ENCODE measurements at regions not wholly inside any gene's neighbourhood (a gene's known extent, or its start where the extent isn't known, plus 50 kb on each side); places are given as distances from the start of the nearest gene placed in this dataset.
"Not testable (repeated sequence)": the region's sequence is repeated elsewhere in the genome, so short reads cannot be mapped to it uniquely, and the experiment has no call there.

DNA sequence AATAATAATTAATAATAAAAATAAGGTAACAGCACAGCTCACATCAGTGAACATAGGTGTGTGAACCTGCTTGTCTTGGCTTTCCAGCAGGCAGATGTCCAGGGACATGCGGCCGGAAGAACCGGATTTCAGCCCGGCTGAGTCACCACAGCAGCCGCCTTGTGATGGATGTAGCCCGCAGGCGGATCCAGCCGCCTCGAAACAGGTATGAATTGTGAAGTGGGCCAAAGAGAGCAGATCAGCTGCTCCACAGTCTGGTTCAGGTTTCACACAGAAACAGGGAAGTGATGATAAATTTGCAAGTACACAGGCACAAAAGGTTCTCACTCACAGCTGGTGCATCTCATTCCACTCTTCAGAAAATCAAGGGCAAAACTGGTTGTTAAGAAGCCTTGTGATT, 55.1 kb downstream of the ID4 start:
- H3K4me3 ChIP-seq (ENCODE audit: low read depth, low read length): no peak overlapping the region
- TF ChIP-seq, protein P1, sequence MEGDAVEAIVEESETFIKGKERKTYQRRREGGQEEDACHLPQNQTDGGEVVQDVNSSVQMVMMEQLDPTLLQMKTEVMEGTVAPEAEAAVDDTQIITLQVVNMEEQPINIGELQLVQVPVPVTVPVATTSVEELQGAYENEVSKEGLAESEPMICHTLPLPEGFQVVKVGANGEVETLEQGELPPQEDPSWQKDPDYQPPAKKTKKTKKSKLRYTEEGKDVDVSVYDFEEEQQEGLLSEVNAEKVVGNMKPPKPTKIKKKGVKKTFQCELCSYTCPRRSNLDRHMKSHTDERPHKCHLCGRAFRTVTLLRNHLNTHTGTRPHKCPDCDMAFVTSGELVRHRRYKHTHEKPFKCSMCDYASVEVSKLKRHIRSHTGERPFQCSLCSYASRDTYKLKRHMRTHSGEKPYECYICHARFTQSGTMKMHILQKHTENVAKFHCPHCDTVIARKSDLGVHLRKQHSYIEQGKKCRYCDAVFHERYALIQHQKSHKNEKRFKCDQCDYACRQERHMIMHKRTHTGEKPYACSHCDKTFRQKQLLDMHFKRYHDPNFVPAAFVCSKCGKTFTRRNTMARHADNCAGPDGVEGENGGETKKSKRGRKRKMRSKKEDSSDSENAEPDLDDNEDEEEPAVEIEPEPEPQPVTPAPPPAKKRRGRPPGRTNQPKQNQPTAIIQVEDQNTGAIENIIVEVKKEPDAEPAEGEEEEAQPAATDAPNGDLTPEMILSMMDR (IDR thresholded peaks at IDR 0.05; ENCODE audit: borderline replicate concordance, insufficient read depth, low read depth, low read length): no peak

DNA sequence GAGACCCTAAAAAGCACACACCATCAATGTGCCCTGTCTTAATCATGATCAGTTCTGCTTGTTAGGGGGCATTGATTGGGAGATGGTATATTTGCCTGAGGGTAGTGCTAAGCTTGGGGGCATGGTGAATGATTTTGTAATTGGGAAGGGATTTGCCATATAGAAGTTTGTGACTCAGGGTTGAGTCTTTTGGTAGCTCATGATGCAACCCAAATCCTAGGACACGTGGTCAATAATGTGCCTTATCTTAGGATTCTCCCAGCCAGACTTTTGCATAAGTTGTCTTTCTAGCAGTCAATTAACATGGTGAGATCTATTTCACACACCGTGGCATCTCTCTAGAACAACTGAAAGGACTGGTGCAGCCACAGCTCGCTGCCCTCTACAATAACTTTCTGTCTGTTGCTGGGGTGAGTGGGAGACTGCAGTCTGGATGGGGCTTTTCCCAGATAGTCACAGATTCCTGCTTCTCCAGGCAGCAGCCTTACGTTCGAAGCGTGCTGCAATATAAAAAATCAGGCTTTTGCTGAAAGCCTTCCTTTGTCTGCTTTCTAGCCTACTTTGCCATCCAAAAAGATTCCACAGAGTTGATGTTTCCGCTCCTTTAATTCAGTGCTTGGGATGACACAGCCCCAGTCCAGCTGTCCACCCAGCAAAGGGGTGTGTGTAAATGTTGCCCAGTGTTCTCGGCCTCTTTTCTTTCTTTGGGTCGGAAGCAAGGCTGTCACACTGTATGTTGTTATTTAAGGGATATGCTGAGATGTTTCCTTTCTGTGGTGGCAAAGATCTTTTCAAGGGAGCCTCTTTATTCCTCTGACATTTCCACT, 58.9 kb downstream of the ID4 start:
- TF ChIP-seq, protein P1 (IDR thresholded peaks at IDR 0.05; ENCODE audit: borderline replicate concordance, insufficient read depth, low read depth, low read length): no peak
- no peak overlapping the region for H3K4me3 ChIP-seq (ENCODE audit: low read depth, low read length)

DNA sequence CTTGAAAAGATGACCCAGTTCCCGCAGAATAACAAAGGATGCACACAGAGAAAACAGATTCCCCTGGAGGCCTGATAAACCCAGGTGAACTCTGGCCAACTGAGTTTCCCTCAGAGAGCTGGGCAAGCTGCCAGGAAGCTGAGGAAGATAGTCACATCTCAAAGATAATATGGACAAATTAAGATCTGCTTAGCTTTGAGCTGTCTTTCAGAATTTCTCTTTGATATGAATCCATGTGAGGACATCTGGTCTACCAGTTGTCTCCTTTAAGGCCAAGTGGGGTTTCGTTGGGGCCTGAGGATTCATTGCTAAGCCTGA, 59.5 kb downstream of the ID4 start:
- TF ChIP-seq, protein P1 (IDR thresholded peaks at IDR 0.05; ENCODE audit: borderline replicate concordance, insufficient read depth, low read depth, low read length): no peak

DNA sequence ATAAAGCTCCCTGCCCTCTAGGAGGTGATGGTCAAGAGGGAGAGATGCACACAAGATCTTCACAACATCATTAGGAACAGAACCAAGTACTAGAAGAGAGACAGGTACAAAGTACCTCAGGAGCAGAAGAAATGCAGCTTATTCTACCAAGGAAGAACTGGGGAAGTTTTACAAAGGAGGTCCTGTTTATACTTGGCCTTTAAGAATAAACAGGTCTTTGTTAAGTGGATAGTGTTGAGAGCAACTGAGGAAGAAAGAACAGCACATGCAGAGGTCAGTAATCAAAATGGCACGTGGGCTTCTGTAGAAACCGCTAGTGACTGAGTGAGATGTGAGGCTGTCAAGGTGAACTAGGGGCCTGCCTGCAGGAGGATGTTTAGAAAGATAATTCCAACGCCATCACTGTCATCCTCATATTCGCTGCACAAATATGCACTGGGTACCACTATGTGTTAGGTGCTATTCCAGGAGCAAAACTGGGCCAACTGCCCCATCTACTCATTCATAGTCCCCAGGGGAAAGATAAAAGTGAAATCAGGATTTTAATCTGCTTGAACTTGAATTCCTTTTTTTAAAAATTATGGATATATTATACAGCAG, 61.1 kb downstream of the ID4 start:
- TF ChIP-seq, protein P1 (IDR thresholded peaks at IDR 0.05; ENCODE audit: borderline replicate concordance, insufficient read depth, low read depth, low read length): no peak

More for the DNA sequence above, 59.5 kb downstream of the ID4 start:
- H3K4me3 ChIP-seq (ENCODE audit: low read depth, low read length): no peak overlapping the region

DNA sequence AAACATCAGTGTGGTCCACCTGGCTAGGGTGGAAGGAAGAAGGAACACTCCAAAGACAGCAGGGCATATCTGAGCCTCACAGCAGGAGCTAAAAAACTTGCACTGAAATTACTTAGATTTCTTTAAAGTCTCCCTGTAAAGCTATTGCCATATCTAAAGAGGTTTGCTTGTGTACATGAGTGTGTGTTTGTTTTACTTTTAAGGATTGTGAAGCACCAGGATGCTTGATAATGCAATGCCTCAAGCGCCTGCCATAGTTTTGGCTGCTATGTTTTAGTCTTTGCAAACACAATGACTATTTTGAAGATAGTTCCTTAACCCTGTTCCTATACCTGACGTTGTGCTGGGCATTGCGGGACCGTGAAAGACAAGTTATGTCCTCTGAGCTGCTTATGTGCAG, 65.0 kb downstream of the ID4 start:
- TF ChIP-seq, protein P1 (IDR thresholded peaks at IDR 0.05; ENCODE audit: borderline replicate concordance, insufficient read depth, low read depth, low read length): no peak
- H3K4me3 ChIP-seq (ENCODE audit: low read depth, low read length): no peak overlapping the region

More for the DNA sequence above, 61.1 kb downstream of the ID4 start:
- H3K4me3 ChIP-seq (ENCODE audit: low read depth, low read length): no peak overlapping the region

DNA sequence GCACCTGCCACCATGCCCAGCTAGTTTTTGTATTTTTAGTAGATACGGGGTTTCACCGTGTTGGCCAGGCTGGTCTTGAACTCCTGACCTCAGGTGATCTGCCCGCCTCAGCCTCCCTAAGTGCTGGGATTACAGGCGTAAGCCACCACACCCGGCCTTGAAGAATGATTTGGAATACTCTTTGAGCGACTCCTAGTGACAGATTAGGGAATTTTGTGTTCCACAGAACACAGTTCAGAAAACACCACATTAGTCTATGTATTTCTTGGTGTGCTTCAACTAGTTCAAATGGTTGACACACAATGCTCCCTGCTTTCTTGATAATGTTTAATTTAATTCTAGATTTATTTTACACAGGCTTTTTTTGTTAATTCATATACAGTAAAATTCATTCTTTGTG, 67.2 kb downstream of the ID4 start:
- H3K4me3 ChIP-seq (ENCODE audit: low read depth, low read length): not testable (repeated sequence)
- TF ChIP-seq, protein P1 (IDR thresholded peaks at IDR 0.05; ENCODE audit: borderline replicate concordance, insufficient read depth, low read depth, low read length): 0 out of 2 replicates have a peak, but pooled peaks have one; percentile 5

DNA sequence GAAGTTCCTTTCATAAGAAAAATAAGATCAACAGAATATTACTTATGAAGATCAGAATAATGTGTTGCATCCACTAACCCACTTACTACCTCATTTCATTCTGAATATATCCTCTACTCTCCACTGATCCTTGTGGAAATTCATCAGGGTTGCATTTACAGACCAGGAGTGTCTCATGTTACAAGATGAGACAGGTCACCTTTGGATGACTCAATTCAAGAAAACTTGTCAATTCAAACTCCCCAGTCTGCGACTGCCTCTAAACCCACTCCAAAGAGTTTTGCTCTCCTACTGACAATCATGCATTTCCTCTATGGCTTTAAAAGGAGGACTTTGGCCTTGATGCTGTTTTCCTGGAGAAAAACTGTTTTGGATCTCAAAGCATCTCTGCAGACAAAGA, 68.4 kb downstream of the ID4 start:
- H3K4me3 ChIP-seq (ENCODE audit: low read depth, low read length): no peak overlapping the region
- TF ChIP-seq, protein P1 (IDR thresholded peaks at IDR 0.05; ENCODE audit: borderline replicate concordance, insufficient read depth, low read depth, low read length): no peak

Data from GM12875 (cell line).